ENCODE measurements at regions not wholly inside any gene's neighbourhood (a gene's known extent, or its start where the extent isn't known, plus 50 kb on each side); places are given as distances from the start of the nearest gene placed in this dataset.

DNA sequence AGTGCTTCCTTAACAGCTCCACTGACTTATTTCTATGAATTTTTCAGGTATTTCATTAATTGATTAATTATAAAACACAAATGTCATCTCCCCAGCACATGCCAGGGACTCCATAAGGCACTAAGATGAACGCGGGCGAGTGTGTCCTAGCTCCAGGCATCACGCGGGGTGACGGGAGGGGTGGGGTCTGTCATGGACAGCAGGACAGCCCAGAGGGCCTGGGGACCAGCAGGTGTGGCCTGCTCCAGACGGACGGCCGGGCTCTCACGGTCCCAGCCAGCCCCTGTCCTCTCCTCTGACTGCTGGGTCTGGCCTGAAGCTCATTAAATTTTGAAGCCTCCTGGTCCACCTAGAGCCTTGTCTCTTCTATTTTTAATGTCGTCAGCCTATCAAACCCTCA, 531.1 kb downstream of the BRD1 start:
- TF ChIP-seq, protein P1, sequence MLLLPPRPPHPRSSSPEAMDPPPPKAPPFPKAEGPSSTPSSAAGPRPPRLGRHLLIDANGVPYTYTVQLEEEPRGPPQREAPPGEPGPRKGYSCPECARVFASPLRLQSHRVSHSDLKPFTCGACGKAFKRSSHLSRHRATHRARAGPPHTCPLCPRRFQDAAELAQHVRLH (CRISPR knock-in tag; IDR thresholded peaks at IDR 0.05; ENCODE audit: borderline replicate concordance, low read depth), result no peak
- TF ChIP-seq TAF1 (CRISPR knock-in tag; IDR thresholded peaks at IDR 0.05), result no peak
- no peak for TF ChIP-seq XRCC5 (optimal IDR thresholded peaks at IDR 0.05; ENCODE audit: low read length)
- TF ChIP-seq, protein P2, sequence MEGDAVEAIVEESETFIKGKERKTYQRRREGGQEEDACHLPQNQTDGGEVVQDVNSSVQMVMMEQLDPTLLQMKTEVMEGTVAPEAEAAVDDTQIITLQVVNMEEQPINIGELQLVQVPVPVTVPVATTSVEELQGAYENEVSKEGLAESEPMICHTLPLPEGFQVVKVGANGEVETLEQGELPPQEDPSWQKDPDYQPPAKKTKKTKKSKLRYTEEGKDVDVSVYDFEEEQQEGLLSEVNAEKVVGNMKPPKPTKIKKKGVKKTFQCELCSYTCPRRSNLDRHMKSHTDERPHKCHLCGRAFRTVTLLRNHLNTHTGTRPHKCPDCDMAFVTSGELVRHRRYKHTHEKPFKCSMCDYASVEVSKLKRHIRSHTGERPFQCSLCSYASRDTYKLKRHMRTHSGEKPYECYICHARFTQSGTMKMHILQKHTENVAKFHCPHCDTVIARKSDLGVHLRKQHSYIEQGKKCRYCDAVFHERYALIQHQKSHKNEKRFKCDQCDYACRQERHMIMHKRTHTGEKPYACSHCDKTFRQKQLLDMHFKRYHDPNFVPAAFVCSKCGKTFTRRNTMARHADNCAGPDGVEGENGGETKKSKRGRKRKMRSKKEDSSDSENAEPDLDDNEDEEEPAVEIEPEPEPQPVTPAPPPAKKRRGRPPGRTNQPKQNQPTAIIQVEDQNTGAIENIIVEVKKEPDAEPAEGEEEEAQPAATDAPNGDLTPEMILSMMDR (CRISPR knock-in tag; IDR thresholded peaks at IDR 0.05), result no peak
- TF ChIP-seq THAP11 (CRISPR knock-in tag; IDR thresholded peaks at IDR 0.05), result no peak
- TF ChIP-seq, protein P3, sequence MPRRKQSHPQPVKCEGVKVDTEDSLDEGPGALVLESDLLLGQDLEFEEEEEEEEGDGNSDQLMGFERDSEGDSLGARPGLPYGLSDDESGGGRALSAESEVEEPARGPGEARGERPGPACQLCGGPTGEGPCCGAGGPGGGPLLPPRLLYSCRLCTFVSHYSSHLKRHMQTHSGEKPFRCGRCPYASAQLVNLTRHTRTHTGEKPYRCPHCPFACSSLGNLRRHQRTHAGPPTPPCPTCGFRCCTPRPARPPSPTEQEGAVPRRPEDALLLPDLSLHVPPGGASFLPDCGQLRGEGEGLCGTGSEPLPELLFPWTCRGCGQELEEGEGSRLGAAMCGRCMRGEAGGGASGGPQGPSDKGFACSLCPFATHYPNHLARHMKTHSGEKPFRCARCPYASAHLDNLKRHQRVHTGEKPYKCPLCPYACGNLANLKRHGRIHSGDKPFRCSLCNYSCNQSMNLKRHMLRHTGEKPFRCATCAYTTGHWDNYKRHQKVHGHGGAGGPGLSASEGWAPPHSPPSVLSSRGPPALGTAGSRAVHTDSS (CRISPR knock-in tag; conservative IDR thresholded peaks at IDR 0.05), result no peak
- TF ChIP-seq POLR2AphosphoS5 (IDR thresholded peaks at IDR 0.05; ENCODE audit: low read depth, low read length), result no peak
- no peak for TF ChIP-seq MED8 (CRISPR knock-in tag; IDR thresholded peaks at IDR 0.05; ENCODE audit: insufficient replicate concordance)
- TF ChIP-seq RFX5 (IDR thresholded peaks at IDR 0.05; ENCODE audit: low read depth, low read length), result no peak
- TF ChIP-seq ZNF44 (CRISPR knock-in tag; IDR thresholded peaks at IDR 0.05), result no peak
- TF ChIP-seq, protein P4, sequence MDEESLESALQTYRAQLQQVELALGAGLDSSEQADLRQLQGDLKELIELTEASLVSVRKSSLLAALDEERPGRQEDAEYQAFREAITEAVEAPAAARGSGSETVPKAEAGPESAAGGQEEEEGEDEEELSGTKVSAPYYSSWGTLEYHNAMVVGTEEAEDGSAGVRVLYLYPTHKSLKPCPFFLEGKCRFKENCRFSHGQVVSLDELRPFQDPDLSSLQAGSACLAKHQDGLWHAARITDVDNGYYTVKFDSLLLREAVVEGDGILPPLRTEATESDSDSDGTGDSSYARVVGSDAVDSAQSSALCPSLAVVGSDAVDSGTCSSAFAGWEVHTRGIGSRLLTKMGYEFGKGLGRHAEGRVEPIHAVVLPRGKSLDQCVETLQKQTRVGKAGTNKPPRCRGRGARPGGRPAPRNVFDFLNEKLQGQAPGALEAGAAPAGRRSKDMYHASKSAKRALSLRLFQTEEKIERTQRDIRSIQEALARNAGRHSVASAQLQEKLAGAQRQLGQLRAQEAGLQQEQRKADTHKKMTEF (CRISPR knock-in tag; IDR thresholded peaks at IDR 0.05), result no peak

Data from HepG2 (cell line).